Lower leg skin (tissue), 3 donors: ENCODE measurements at regions not wholly inside any gene's neighbourhood (a gene's known extent, or its start where the extent isn't known, plus 50 kb on each side); places are given as distances from the start of the nearest gene placed in this dataset.
"Not testable (repeated sequence)": the region's sequence is repeated elsewhere in the genome, so short reads cannot be mapped to it uniquely, and the experiment has no call there.

Experiments
- POLR2A ChIP-seq, 2 donors: fragments of 450-650 bp; IDR thresholded peaks; one replicate each; pipeline ENCODE4 v1.6.1; 2016 to 2017; ENCODE audit warnings: antibody characterized with exemption in 2 of 2, mild to moderate bottlenecking in 1 of 2, moderate library complexity in 1 of 2
- TF ChIP-seq, protein P1 (sequence below), 3 donors: fragments of 450-650 bp; IDR thresholded peaks; one replicate each; pipeline ENCODE4 v1.5.1; 2016; ENCODE audit warnings: antibody characterized with exemption in 3 of 3, mild to moderate bottlenecking in 3 of 3, moderate library complexity in 2 of 3

DNA sequence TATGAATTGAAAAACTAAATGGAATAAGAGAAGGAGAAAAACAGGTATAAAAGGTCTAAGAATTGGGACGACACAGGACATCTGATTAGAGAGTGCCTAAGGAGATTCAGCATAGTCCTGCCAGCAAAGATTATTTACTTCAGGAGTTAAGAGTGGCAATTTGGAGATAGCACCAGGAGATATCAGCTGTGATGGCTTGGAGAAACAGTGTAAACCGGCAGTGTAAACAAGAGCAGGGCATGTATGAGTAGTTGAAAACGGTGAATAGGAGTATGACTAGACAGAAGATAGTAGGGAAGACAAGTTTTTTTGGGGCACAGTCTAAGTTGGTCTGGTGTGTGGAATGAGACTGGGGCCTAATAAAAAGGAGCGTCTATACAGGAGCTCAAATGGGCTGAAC lies 924.9 kb downstream of the QKI start:
- TF ChIP-seq, protein P1, sequence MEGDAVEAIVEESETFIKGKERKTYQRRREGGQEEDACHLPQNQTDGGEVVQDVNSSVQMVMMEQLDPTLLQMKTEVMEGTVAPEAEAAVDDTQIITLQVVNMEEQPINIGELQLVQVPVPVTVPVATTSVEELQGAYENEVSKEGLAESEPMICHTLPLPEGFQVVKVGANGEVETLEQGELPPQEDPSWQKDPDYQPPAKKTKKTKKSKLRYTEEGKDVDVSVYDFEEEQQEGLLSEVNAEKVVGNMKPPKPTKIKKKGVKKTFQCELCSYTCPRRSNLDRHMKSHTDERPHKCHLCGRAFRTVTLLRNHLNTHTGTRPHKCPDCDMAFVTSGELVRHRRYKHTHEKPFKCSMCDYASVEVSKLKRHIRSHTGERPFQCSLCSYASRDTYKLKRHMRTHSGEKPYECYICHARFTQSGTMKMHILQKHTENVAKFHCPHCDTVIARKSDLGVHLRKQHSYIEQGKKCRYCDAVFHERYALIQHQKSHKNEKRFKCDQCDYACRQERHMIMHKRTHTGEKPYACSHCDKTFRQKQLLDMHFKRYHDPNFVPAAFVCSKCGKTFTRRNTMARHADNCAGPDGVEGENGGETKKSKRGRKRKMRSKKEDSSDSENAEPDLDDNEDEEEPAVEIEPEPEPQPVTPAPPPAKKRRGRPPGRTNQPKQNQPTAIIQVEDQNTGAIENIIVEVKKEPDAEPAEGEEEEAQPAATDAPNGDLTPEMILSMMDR (IDR thresholded peaks at IDR 0.05) = not testable (repeated sequence)
- not testable (repeated sequence) for TF ChIP-seq POLR2A (IDR thresholded peaks at IDR 0.05)
